ENCODE measurements at regions not wholly inside any gene's neighbourhood (a gene's known extent, or its start where the extent isn't known, plus 50 kb on each side); places are given as distances from the start of the nearest gene placed in this dataset.

- TF ChIP-seq POLR2A (IDR thresholded peaks at IDR 0.05) (no peak), POLR2AphosphoS5 (IDR thresholded peaks at IDR 0.05) (no peak), EP300 (IDR thresholded peaks at IDR 0.05) (no peak)
- TF ChIP-seq, protein P1, sequence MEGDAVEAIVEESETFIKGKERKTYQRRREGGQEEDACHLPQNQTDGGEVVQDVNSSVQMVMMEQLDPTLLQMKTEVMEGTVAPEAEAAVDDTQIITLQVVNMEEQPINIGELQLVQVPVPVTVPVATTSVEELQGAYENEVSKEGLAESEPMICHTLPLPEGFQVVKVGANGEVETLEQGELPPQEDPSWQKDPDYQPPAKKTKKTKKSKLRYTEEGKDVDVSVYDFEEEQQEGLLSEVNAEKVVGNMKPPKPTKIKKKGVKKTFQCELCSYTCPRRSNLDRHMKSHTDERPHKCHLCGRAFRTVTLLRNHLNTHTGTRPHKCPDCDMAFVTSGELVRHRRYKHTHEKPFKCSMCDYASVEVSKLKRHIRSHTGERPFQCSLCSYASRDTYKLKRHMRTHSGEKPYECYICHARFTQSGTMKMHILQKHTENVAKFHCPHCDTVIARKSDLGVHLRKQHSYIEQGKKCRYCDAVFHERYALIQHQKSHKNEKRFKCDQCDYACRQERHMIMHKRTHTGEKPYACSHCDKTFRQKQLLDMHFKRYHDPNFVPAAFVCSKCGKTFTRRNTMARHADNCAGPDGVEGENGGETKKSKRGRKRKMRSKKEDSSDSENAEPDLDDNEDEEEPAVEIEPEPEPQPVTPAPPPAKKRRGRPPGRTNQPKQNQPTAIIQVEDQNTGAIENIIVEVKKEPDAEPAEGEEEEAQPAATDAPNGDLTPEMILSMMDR (IDR thresholded peaks at IDR 0.05): no peak
Observed at GRCh38 chr7:156450473-156450872, 190.1 kb upstream of the RNF32 start.
